Stomach (tissue), 8 donors: ENCODE measurements at regions not wholly inside any gene's neighbourhood (a gene's known extent, or its start where the extent isn't known, plus 50 kb on each side); places are given as distances from the start of the nearest gene placed in this dataset.

Experiments used
- DNase-seq, 2 donors: peaks; one replicate each; pipeline versions ENCODE4 v3.0.0 to v3.0.0-alpha.2; 2013 to 2019
- H3K27ac ChIP-seq, 5 donors: fragments of 200-600 bp in 4 of 5; sonication (generic) in 4 of 5; one replicate each; pipeline ENCODE4 v1.5.1; 2013 to 2019; ENCODE audit warnings: mild to moderate bottlenecking in 1 of 5, moderate library complexity in 1 of 5
- H3K27me3 ChIP-seq, 3 donors: fragments of 200-600 bp; sonication (generic); one replicate each; pipeline ENCODE4 v1.5.1; 2017 to 2019; ENCODE audit warnings: mixed run types in 1 of 3
- H3K36me3 ChIP-seq, 4 donors: fragments of 200-600 bp; sonication (generic); 1 replicate in 3 of 4; 2 replicates in 1 of 4; pipeline ENCODE4 v1.5.1; 2016 to 2019
- H3K4me1 ChIP-seq, 4 donors: fragments of 200-600 bp; sonication (generic); one replicate each; pipeline ENCODE4 v1.5.1; 2016 to 2019
- H3K4me3 ChIP-seq, 4 donors: fragments of 200-600 bp; sonication (generic) in 3 of 4; one replicate each; pipeline ENCODE4 v1.5.1; 2016 to 2019; ENCODE audit warnings: mild to moderate bottlenecking in 1 of 4
- H3K9me3 ChIP-seq, 4 donors: fragments of 200-600 bp; sonication (generic); one replicate each; pipeline ENCODE4 v1.5.1; 2016 to 2019
- EP300 ChIP-seq: sonication (generic); formaldehyde crosslinking; IDR thresholded peaks from one replicate; pipeline ENCODE4 v1.6.1; 2017; ENCODE audit warnings: antibody characterized with exemption
- POLR2A ChIP-seq, 4 donors: fragments of 450-650 bp; IDR thresholded peaks; one replicate each; pipeline ENCODE4 v1.6.1; 2016; ENCODE audit warnings: antibody characterized with exemption in 4 of 4, control low read depth in 2 of 4, mild to moderate bottlenecking in 1 of 4, moderate library complexity in 1 of 4
- POLR2AphosphoS5 ChIP-seq, 3 donors: sonication (generic); formaldehyde crosslinking; IDR thresholded peaks; one replicate each; pipeline ENCODE4 v1.6.1; 2016; ENCODE audit warnings: antibody characterized with exemption in 3 of 3
- WGBS, 5 donors: extraction: QIAGEN DNeasy Blood & Tissue Kit in 3 of 5; methylation state at CpG; one replicate each; pipeline versions ENCODE4 v1.1.5 to v1.1.7; 2013 to 2018; 5-methylcytosine and 5-hydroxymethylcytosine counted together
- intact Hi-C: fragments of 100-400 bp; cut with DNase I; formaldehyde crosslinking; loops from one replicate; pipeline ENCODE4 v1.15.1; 2023; ENCODE audit warnings: low total_unique reads
- TF ChIP-seq, protein P1 (sequence below), 7 experiments: fragments of 450-650 bp in 4 of 7; fragments of 200-600 bp in 3 of 7; sonication (generic) in 3 of 7; IDR thresholded peaks; one replicate each; pipeline ENCODE4 v1.5.1; 2016 to 2019; ENCODE audit warnings: antibody characterized with exemption in 7 of 7, control low read depth in 2 of 7, mild to moderate bottlenecking in 1 of 7
- donor health status: healthy with polysubstance abuse.
- donor health status: Bipolar disorder and iron deficiency.
- donor health status: healthy.

DNA sequence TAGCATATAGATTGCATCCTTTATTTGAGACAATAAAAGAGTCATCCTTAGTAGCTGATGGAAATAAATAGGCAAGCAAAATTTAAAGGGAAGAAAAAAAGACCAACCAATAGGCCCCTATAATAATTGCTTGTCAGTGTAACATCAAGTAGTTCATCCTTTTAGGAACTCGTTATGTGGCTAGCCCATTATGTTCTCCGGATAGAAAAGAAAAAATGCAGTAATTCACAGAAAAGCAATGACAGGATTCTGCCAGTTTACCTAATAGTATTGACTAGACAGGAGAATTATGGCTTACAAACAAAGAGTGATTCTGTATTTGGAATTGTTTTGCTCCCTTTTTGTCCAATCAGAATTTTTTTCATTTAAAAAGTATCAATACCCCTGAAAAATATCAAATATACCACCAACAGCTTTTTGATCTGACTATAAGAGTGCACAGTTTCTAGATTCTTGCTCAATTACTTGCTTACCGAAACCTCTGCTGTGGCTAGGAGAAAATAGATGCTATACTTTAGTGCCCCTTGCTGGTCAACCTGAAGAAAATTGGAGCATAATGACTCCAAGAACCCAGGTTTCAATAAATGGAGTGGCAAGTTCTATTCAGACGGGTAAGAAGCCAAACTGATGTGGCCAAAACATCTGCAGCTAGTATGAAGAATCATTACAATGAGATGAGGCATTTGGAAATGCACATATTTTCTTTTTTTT lies 91.5 kb upstream of the SASH1 start:
- Histone ChIP-seq H3K9me3 (no peaks in the 10 kb centered on the region), H3K4me3 (no peak overlapping the region), H3K4me1 (no peaks in the 10 kb centered on the region), H3K27me3 (no peaks in the 10 kb centered on the region), H3K27ac (no peak overlapping the region), H3K36me3 (no peaks in the 10 kb centered on the region)
- TF ChIP-seq EP300 (no peak), POLR2AphosphoS5 (IDR thresholded peaks at IDR 0.05) (no peak), POLR2A (IDR thresholded peaks at IDR 0.05) (no peak)
- TF ChIP-seq, protein P1, sequence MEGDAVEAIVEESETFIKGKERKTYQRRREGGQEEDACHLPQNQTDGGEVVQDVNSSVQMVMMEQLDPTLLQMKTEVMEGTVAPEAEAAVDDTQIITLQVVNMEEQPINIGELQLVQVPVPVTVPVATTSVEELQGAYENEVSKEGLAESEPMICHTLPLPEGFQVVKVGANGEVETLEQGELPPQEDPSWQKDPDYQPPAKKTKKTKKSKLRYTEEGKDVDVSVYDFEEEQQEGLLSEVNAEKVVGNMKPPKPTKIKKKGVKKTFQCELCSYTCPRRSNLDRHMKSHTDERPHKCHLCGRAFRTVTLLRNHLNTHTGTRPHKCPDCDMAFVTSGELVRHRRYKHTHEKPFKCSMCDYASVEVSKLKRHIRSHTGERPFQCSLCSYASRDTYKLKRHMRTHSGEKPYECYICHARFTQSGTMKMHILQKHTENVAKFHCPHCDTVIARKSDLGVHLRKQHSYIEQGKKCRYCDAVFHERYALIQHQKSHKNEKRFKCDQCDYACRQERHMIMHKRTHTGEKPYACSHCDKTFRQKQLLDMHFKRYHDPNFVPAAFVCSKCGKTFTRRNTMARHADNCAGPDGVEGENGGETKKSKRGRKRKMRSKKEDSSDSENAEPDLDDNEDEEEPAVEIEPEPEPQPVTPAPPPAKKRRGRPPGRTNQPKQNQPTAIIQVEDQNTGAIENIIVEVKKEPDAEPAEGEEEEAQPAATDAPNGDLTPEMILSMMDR (IDR thresholded peaks at IDR 0.05) = peak in 5 of 7 experiments; percentile 13 to 52 (median 20)
- peak in 1 of 2 donors; percentile 78 for DNase-seq
- 41 to 45% (median 42%) methylated on average over 4 of the region's 4 CpGs for WGBS, 5 donors
- intact Hi-C loops = loop anchor here (10.0 kb wide), 1 partner anchor 76 kb away; no protein-coding TSS in a partner anchor

DNA sequence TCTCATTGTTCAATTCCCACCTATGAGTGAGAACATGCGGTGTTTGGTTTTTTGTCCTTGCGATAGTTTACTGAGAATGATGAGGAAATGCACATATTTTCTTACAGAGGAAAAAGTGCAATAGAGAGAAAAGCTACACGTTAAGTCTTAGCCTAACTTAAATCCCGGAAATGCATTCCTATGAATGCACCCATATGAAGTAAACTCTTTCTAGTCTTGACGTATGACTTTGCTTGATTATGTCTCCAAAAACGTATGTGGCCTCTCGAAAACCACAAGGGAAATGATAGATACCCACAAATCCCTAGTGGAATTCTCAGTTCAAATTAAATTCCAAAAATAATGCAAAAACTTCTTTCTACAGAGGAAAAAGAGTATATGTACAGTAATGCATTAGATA lies 90.7 kb upstream of the SASH1 start:
- no peaks in the 10 kb centered on the region for H3K4me1 ChIP-seq
- WGBS, 5 donors = 84 to 90% (median 88%) methylated on average over 7 of the region's 7 CpGs
- DNase-seq = no peak
- intact Hi-C loops = loop anchor here (10.0 kb wide), 1 partner anchor 77 kb away; no protein-coding TSS in a partner anchor
- H3K4me3 ChIP-seq = no peak overlapping the region
- no peaks in the 10 kb centered on the region for H3K36me3 ChIP-seq
- H3K9me3 ChIP-seq = no peaks in the 10 kb centered on the region
- H3K27me3 ChIP-seq = no peaks in the 10 kb centered on the region
- TF ChIP-seq EP300 (no peak), POLR2A (IDR thresholded peaks at IDR 0.05) (no peak), POLR2AphosphoS5 (IDR thresholded peaks at IDR 0.05) (no peak)
- TF ChIP-seq, protein P1 (IDR thresholded peaks at IDR 0.05) = no peak
- H3K27ac ChIP-seq = no peak overlapping the region

DNA sequence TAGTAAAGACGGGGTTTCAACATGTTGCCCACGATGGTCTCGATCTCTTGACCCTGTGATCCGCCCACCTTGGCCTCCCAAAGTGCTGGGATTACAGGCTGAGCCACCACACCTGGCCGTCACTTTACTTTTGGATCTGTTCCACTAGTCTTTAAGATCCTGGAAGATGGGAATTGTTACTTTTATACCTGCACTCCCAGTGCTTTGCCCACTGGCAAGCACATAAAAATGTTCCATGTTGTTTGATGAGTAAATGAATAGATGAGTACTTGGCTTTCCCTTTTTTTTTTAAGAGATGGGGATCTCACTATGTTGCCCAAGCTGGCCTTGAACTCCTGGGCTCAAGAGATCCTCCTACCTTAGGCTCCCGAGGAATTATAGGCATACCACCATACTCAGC lies 84.8 kb upstream of the SASH1 start:
- intact Hi-C loops = loop anchor here (10.0 kb wide), 1 partner anchor 83 kb away; no protein-coding TSS in a partner anchor

DNA sequence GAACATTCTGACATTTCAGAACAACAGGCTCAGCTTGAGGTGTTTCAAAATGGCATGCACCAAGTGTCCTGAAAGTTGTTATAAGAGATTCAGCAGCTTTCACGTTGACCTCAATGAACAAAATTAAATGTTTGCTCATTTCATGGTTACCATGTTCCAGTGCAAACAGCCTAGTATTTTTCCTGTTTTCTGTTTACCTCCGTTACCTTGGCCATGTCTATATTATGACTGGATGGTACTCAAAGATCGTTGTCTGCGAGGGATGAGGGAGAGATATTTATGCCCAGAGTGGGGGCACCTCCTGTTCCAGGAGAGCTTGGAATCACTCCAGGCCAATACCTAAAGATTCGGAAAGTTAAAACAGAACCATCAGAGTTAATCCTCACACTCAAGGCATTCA lies 83.8 kb upstream of the SASH1 start:
- Histone ChIP-seq H3K27ac (no peak overlapping the region), H3K9me3 (no peaks in the 10 kb centered on the region), H3K4me3 (no peak overlapping the region), H3K36me3 (no peaks in the 10 kb centered on the region), H3K27me3 (no peaks in the 10 kb centered on the region), H3K4me1 (no peaks in the 10 kb centered on the region)
- WGBS, 5 donors = 82 to 89% (median 85%) methylated on average over 5 of the region's 5 CpGs
- no peak for TF ChIP-seq POLR2A (IDR thresholded peaks at IDR 0.05)
- TF ChIP-seq EP300 = no peak
- DNase-seq = no peak
- intact Hi-C loops = loop anchor here (10.0 kb wide), 1 partner anchor 84 kb away; no protein-coding TSS in a partner anchor

More for the DNA sequence above, 84.8 kb upstream of the SASH1 start:
- no peak overlapping the region for H3K4me3 ChIP-seq
- H3K27me3 ChIP-seq = no peaks in the 10 kb centered on the region
- H3K9me3 ChIP-seq = no peaks in the 10 kb centered on the region
- no peak for DNase-seq
- TF ChIP-seq, protein P1 (IDR thresholded peaks at IDR 0.05) = no peak
- TF ChIP-seq EP300 = no peak
- no peak for TF ChIP-seq POLR2A (IDR thresholded peaks at IDR 0.05)
- no peak for TF ChIP-seq POLR2AphosphoS5 (IDR thresholded peaks at IDR 0.05)
- no peaks in the 10 kb centered on the region for H3K4me1 ChIP-seq
- 92 to 95% (median 94%) methylated on average over 6 of the region's 6 CpGs for WGBS, 5 donors
- H3K36me3 ChIP-seq = no peaks in the 10 kb centered on the region
- H3K27ac ChIP-seq = no peak overlapping the region

DNA sequence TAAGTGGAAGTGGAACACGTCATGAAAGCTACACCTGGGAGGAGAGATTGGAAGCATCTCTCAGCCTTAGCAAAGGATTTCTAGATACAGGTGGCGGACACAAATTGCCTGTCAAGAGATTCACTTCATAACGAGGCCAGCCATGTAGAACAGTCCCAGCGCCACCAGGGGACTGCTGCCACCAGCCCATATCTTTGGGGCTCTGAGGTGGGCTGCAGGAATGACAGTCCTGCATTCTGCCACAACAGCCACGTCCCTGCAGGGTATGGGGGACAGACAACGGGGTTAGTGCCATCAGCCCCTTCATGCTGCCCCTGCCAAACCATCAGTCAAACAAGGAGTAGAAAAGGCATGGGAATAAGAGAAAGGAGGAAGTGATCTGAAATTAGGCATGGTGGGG lies 81.2 kb upstream of the SASH1 start:
- DNase-seq = no peak
- 73 to 88% (median 85%) methylated on average over 6 of the region's 6 CpGs for WGBS, 5 donors
- H3K27me3 ChIP-seq = no peaks in the 10 kb centered on the region
- peaks cover 0 to 7% (median 5%) of the 10 kb centered on the region in 4 donors for H3K4me1 ChIP-seq
- H3K9me3 ChIP-seq = no peaks in the 10 kb centered on the region
- no peak overlapping the region for H3K4me3 ChIP-seq
- no peaks in the 10 kb centered on the region for H3K36me3 ChIP-seq
- intact Hi-C loops = no loop called here
- no peak overlapping the region for H3K27ac ChIP-seq
- TF ChIP-seq, protein P1 (IDR thresholded peaks at IDR 0.05) = no peak
- TF ChIP-seq POLR2A (IDR thresholded peaks at IDR 0.05) (no peak), POLR2AphosphoS5 (IDR thresholded peaks at IDR 0.05) (no peak), EP300 (no peak)
